ENCODE measurements at regions not wholly inside any gene's neighbourhood (a gene's known extent, or its start where the extent isn't known, plus 50 kb on each side); places are given as distances from the start of the nearest gene placed in this dataset.
"Not testable (repeated sequence)": the region's sequence is repeated elsewhere in the genome, so short reads cannot be mapped to it uniquely, and the experiment has no call there.

GRCh38 chr12:38158428-38159091 is 158.0 kb upstream of the ALG10B start:
- DNase-seq (ENCODE audit: low spot score) = no peak

- no peak for DNase-seq (ENCODE audit: low spot score)
Observed at GRCh38 chr12:38159092-38159551, 157.5 kb upstream of the ALG10B start.

GRCh38 chr12:38159591-38160317 is 156.8 kb upstream of the ALG10B start:
- DNase-seq (ENCODE audit: low spot score) = no peak

DNA sequence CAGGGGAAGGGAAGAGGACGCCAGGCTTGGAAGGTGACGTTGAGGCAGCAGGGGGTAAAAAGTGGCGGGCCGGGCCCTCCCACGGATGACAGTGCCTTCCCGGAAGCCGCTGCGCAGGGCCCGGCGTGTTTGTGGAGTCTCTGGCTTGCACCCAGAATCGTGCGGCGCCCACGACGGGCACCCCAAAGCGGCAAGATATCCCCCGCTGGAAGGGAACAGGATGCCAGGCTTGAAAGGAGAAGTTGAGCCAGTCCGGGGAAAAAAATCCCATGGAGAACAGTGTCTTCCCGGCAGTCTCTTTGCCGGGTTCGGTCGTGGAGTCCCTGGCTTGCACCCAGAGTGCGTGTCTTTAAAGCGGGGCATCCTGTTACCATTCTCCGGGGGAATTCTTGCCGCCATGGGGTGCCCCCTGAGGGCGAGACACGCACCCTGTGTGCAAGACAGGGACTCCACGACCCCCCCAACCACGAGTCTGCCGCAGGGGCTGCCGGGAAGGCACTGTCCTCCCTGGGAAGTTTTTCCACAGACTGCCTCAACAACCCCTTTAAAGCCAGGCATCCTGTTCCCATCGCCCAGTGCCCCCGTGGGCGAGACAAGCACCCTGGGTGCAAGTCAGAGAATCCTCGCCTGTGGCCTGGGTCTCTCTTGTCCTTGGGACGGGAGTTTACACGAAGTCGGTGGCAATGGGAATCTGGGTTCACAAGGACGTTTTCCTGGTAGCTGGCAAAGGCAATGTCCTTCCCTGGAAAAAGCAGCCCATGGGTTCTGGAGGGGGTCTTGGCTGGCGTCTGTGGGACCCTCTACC is 156.1 kb upstream of the ALG10B start:
- DNase-seq (ENCODE audit: low spot score) = no peak

GRCh38 chr12:38161123-38162000 is 155.2 kb upstream of the ALG10B start:
- DNase-seq (ENCODE audit: low spot score) = no peak

- no peak for DNase-seq (ENCODE audit: low spot score)
Observed at GRCh38 chr12:38162013-38162412, 154.6 kb upstream of the ALG10B start.

- no peak for DNase-seq (ENCODE audit: low spot score)
Observed at GRCh38 chr12:38162708-38163441, 153.7 kb upstream of the ALG10B start.

- no peak for DNase-seq (ENCODE audit: low spot score)
Observed at GRCh38 chr12:38163442-38163801, 153.2 kb upstream of the ALG10B start.

DNA sequence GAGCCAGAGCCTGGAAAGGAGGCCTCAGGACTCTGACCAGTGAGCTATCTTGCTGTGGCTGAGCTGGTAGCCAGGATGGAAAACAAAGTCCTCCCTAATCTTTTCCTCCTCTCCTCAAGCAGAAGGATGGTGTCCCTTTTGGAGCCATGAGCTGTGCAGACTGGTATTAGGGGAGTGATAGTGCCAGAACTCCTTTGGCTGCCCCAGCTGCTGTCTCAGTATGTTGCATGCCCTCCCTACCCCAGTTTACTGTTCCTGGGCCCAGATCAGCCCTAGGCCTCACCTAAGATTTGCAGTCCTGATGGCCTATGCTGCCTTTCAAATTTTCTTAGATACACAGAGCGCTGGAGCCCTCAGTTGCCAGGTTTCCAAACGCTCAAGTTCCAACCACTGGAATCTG is 150.3 kb upstream of the ALG10B start:
- DNase-seq (ENCODE audit: low spot score) = no peak

DNA sequence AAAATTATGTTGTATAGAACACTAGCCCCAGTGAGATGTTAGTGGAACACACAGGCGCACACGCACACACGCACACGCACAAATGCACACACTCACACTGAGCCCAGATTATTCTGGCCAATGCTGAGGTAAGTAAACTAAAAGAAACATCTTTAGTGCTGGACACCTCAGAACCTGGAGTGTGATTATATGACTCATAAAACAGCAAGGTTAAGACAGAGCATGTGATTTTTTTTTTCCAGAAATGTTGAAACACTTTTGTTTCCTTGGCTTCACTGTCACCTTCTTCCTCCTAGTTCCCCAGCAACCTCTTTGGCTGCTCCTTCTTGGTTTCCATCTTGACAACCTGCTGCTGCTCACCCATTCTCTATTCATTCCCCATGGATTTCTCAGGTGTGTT is 141.0 kb upstream of the ALG10B start:
- no peak for DNase-seq (ENCODE audit: low spot score)

DNA sequence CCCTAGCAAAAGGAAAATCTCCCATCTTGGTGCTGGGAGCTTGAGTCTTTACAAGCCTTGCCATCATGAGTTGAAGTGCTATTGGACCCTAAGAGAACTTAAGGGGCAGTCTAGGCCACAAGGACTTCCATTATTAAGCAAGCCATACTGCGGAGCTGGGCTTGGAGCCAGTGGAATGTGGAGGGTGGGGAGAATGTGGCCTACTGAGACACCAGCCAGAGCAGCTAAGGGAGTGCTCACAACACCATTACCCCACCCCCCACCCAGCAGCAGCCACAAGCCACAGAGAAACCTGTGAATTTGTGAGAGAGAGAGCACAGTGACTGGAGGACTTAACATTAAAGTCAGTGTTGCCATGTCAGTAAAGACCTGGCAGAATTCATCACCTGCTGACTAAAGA is 133.0 kb upstream of the ALG10B start:
- peak; percentile 38 for DNase-seq (ENCODE audit: low spot score)

GRCh38 chr12:38197286-38197685 is 119.3 kb upstream of the ALG10B start:
- DNase-seq (ENCODE audit: low spot score) = not testable (repeated sequence)

- no peak for DNase-seq (ENCODE audit: low spot score)
Observed at GRCh38 chr12:38201461-38202276, 114.9 kb upstream of the ALG10B start.

GRCh38 chr12:38204831-38205230 is 111.7 kb upstream of the ALG10B start:
- no peak for DNase-seq (ENCODE audit: low spot score)

GRCh38 chr12:38222011-38222410 is 94.6 kb upstream of the ALG10B start:
- DNase-seq (ENCODE audit: low spot score) = no peak

GRCh38 chr12:38238328-38238727 is 78.2 kb upstream of the ALG10B start:
- not testable (repeated sequence) for DNase-seq (ENCODE audit: low spot score)

DNA sequence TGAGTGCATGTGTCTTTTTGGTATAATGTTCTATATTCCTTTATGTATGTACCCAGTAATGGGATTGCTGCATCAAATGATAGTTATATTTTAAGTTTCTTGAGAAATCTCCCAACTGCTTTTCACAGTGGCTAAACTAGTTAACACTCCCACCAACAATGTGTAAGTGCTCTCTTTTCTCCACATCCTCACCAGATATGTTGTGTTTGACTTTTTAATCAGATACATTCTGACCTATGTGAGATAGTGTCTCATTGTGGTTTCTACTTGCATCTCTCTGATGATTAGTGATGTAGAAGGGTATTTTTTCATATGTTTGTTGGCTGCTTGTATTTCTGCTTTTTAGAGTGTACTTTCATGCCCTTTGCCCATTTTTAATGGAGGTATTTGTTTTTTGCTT is 62.8 kb upstream of the ALG10B start:
- DNase-seq (ENCODE audit: low spot score) = no peak

- no peak for DNase-seq (ENCODE audit: low spot score)
Observed at GRCh38 chr12:38258411-38258810, 58.2 kb upstream of the ALG10B start.
